OCI-LY7 (cell line): ENCODE measurements at regions not wholly inside any gene's neighbourhood (a gene's known extent, or its start where the extent isn't known, plus 50 kb on each side); places are given as distances from the start of the nearest gene placed in this dataset.

Experiments used
- BruUV-seq: library from RNA; stranded (reverse); fragments of 400-500 nt; replicated peaks from 2 replicates; lab custom pipeline; 2021; lab: Mats Ljungman, UMichigan
- CTCF ChIA-PET: fragments of 300-600 bp; sonication (Branson Sonifier 250); formaldehyde crosslinking; loops from one replicate; lab custom pipeline; 2022; ENCODE audit warnings: antibody characterized with exemption; ENCODE audit not compliant: unreplicated experiment; lab: Charles Lee
- POLR2A ChIA-PET: fragments of 300-600 bp; sonication (Branson Sonifier 250); formaldehyde crosslinking; loops from one replicate; lab custom pipeline; 2022; ENCODE audit warnings: antibody characterized with exemption; lab: Charles Lee
- DNase-seq: peaks from one replicate; pipeline ENCODE4 v3.0.0-alpha.2; 2015; ENCODE audit warnings: low spot score
- H2AFZ ChIP-seq: fragments of 200-600 bp; sonication (generic), shearing (Covaris generic); 2 replicates; pipeline ENCODE4 v1.6.1; 2014; ENCODE audit warnings: mild to moderate bottlenecking, antibody characterized with exemption, low read length, moderate library complexity
- H3K27ac ChIP-seq: fragments of 200-600 bp; sonication (generic); 2 replicates; pipeline ENCODE4 v1.5.1; 2014; ENCODE audit warnings: mixed run types, low read depth, mild to moderate bottlenecking, moderate library complexity, low read length, inconsistent platforms; ENCODE audit not compliant: poor library complexity, severe bottlenecking
- H3K36me3 ChIP-seq: fragments of 200-600 bp; sonication (generic); 2 replicates; pipeline ENCODE4 v1.6.1; 2014; ENCODE audit warnings: mild to moderate bottlenecking, antibody characterized with exemption, low read length, moderate library complexity, mixed read lengths; ENCODE audit not compliant: insufficient read depth
- H3K4me1 ChIP-seq: fragments of 200-600 bp; sonication (generic); 2 replicates; pipeline ENCODE4 v1.5.1; 2014; ENCODE audit warnings: mild to moderate bottlenecking, low read length; ENCODE audit not compliant: insufficient read depth, poor library complexity, severe bottlenecking
- H3K4me2 ChIP-seq: fragments of 200-600 bp; sonication (generic); 2 replicates; pipeline ENCODE4 v1.6.1; 2014; ENCODE audit warnings: mild to moderate bottlenecking, low read length
- H3K4me3 ChIP-seq: fragments of 200-600 bp; sonication (generic); 2 replicates; pipeline ENCODE4 v1.5.1; 2014; ENCODE audit warnings: mild to moderate bottlenecking, low read depth, low read length; ENCODE audit not compliant: poor library complexity, severe bottlenecking
- H3K79me2 ChIP-seq: fragments of 200-600 bp; sonication (generic); 2 replicates; pipeline ENCODE4 v1.6.1; 2016; ENCODE audit warnings: low read depth, mild to moderate bottlenecking, low read length, moderate library complexity, mixed read lengths; ENCODE audit not compliant: insufficient read depth
- H3K9me2 ChIP-seq: fragments of 200-600 bp; sonication (generic); 2 replicates; pipeline ENCODE4 v1.6.1; 2016; ENCODE audit warnings: mild to moderate bottlenecking, low read length, mixed read lengths; ENCODE audit not compliant: insufficient read depth
- H3K9me3 ChIP-seq: fragments of 200-600 bp; sonication (generic); 2 replicates; pipeline ENCODE4 v1.6.1; 2014; ENCODE audit warnings: mild to moderate bottlenecking, mixed run types, low read length, mixed read lengths
- H4K20me1 ChIP-seq: fragments of 200-600 bp; sonication (generic); 2 replicates; pipeline ENCODE4 v1.6.1; 2014; ENCODE audit warnings: mild to moderate bottlenecking, antibody characterized with exemption, low read length, moderate library complexity, mixed read lengths; ENCODE audit not compliant: insufficient read depth
- CTCF ChIP-seq: fragments of 200-600 bp; sonication (generic); conservative IDR thresholded peaks from 2 replicates; pipeline ENCODE4 v1.5.1; 2014; ENCODE audit warnings: mild to moderate bottlenecking, antibody characterized with exemption, low read length, moderate library complexity, mixed read lengths
- EZH2phosphoT487 ChIP-seq: fragments of 200-600 bp; sonication (generic); IDR thresholded peaks from 2 replicates; pipeline ENCODE4 v1.6.1; 2018; ENCODE audit warnings: low read depth, borderline replicate concordance, mild to moderate bottlenecking, mixed run types, antibody characterized with exemption, low read length, moderate library complexity, mixed read lengths
- intact Hi-C: fragments of 100-400 bp; cut with micrococcal nuclease; formaldehyde crosslinking; loops from one replicate; pipeline ENCODE4 v1.10.0; 2022; ENCODE audit not compliant: unreplicated experiment

- no peaks in the 10 kb centered on the region for H3K79me2 ChIP-seq
- ChIA-PET CTCF (no interaction called here), POLR2A (interaction anchor here (0.8 to 1.5 kb wide), 2 partner anchors 25 to 276 kb away, joined by 3 read pairs; no protein-coding TSS in a partner anchor)
- no peaks in the 10 kb centered on the region for H3K4me1 ChIP-seq
- TF ChIP-seq CTCF = no peak
- no peak for TF ChIP-seq EZH2phosphoT487
- no peak overlapping the region for H3K4me3 ChIP-seq
- H3K27ac ChIP-seq = no peak overlapping the region
- no peaks in the 10 kb centered on the region for H3K36me3 ChIP-seq
- H4K20me1 ChIP-seq = no peaks in the 10 kb centered on the region
- H3K4me2 ChIP-seq = no peak overlapping the region
- intact Hi-C loops = no loop called here
- H3K9me3 ChIP-seq = no peaks in the 10 kb centered on the region
- H3K9me2 ChIP-seq = no peaks in the 10 kb centered on the region
- no peak for DNase-seq
- no peak overlapping the region for H2AFZ ChIP-seq
- no TSS peak for BruUV-seq
Observed at GRCh38 chr2:53040536-53041229, 726.9 kb upstream of the CHAC2 start.

DNA sequence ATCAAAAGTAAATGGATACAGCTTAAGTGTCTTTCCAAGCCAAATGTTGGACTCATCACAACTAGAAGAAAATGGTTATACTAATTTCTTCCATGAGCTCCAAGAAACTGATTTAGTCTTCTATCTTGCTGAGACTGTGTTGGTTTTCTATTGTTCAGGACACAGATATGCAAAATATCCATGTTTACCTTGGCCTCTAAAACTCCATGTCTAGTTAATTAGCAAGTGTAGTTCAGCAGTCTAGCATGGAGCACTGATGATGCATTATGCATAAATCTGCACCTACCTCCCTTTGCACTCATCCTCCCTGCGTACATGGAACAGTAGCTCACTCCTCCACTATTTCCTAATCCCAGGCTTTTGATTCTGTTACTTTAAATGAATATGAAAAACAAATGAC is 731.4 kb upstream of the CHAC2 start:
- Histone ChIP-seq H3K9me3 (no peaks in the 10 kb centered on the region), H3K4me2 (no peak overlapping the region), H3K79me2 (no peaks in the 10 kb centered on the region), H2AFZ (no peak overlapping the region), H3K36me3 (no peaks in the 10 kb centered on the region), H3K27ac (no peak overlapping the region), H4K20me1 (no peaks in the 10 kb centered on the region), H3K9me2 (no peaks in the 10 kb centered on the region), H3K4me3 (no peak overlapping the region), H3K4me1 (no peaks in the 10 kb centered on the region)
- no TSS peak for BruUV-seq
- POLR2A ChIA-PET = no interaction called here
- CTCF ChIA-PET = no interaction called here
- DNase-seq = no peak
- no peak for TF ChIP-seq CTCF
- no peak for TF ChIP-seq EZH2phosphoT487
- intact Hi-C loops = no loop called here

DNA sequence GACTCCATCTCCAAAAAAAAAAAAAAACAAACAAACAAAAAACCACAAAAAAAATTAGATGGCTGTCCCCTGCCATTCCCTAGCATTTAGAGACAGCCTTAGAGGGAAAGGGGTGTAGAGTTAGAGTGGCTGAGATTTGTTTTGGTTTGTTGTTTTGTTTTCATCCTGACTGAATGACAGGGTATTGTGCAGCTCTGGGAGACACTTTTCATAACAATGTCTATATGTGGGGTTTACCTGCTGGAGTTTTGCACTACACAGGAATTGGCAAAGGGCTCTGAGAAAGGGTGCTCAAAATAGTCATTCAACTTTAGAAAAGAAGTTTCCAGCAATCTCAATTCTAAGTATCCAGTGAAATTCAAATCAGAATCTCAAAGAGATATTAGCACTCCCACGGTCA is 732.5 kb upstream of the CHAC2 start:
- no peak for TF ChIP-seq CTCF
- H3K27ac ChIP-seq = no peak overlapping the region
- H3K79me2 ChIP-seq = no peaks in the 10 kb centered on the region
- no peaks in the 10 kb centered on the region for H3K36me3 ChIP-seq
- H3K9me3 ChIP-seq = no peaks in the 10 kb centered on the region
- ChIA-PET POLR2A (no interaction called here), CTCF (no interaction called here)
- H3K4me1 ChIP-seq = no peaks in the 10 kb centered on the region
- no peaks in the 10 kb centered on the region for H3K9me2 ChIP-seq
- no peaks in the 10 kb centered on the region for H4K20me1 ChIP-seq
- H3K4me3 ChIP-seq = no peak overlapping the region
- no TSS peak for BruUV-seq
- no peak for DNase-seq
- no peak overlapping the region for H3K4me2 ChIP-seq
- H2AFZ ChIP-seq = no peak overlapping the region
- intact Hi-C loops = no loop called here
